ENCODE measurements at regions not wholly inside any gene's neighbourhood (a gene's known extent, or its start where the extent isn't known, plus 50 kb on each side); places are given as distances from the start of the nearest gene placed in this dataset.

- TF ChIP-seq ZFP37 (tag by site-specific recombination; IDR thresholded peaks at IDR 0.05) (no peak), ZNF19 (tag by site-specific recombination; IDR thresholded peaks at IDR 0.05; ENCODE audit: low read depth) (no peak), PRDM2 (tag by site-specific recombination; IDR thresholded peaks at IDR 0.05; ENCODE audit: borderline replicate concordance) (no peak), ZNF311 (tag by site-specific recombination; IDR thresholded peaks at IDR 0.05; ENCODE audit: borderline replicate concordance) (no peak), ZNF555 (tag by site-specific recombination; conservative IDR thresholded peaks at IDR 0.05) (no peak), ZSCAN18 (tag by site-specific recombination; IDR thresholded peaks at IDR 0.05) (no peak), MYNN (tag by site-specific recombination; IDR thresholded peaks at IDR 0.05; ENCODE audit: borderline replicate concordance) (no peak), HOXA7 (CRISPR knock-in tag; IDR thresholded peaks at IDR 0.05; ENCODE audit: borderline replicate concordance) (no peak), ZNF391 (tag by site-specific recombination; IDR thresholded peaks at IDR 0.05; ENCODE audit: borderline replicate concordance, low read depth) (no peak), ZNF514 (tag by site-specific recombination; IDR thresholded peaks at IDR 0.05) (no peak)
- no peak overlapping the region for H3K4me3 ChIP-seq (ENCODE audit: low read depth, low read length)
These were observed 84.5 kb upstream of the C1orf21 start for GRCh38 chr1:184302346-184302745.

GRCh38 chr1:184310157-184310819 lies 76.5 kb upstream of the C1orf21 start:
- Histone ChIP-seq H3K27ac (ENCODE audit: extremely low read depth, low read depth, low read length) (no peak overlapping the region), H3K4me3 (ENCODE audit: low read depth, low read length) (no peak overlapping the region), H3K4me1 (ENCODE audit: control insufficient read depth, insufficient read depth, low read length) (no peaks in the 10 kb centered on the region), H3K36me3 (ENCODE audit: control insufficient read depth in 2 of 2, insufficient read depth in 1 of 2, low read length in 2 of 2) (no peaks in the 10 kb centered on the region), H3K9me3 (ENCODE audit: control insufficient read depth, insufficient read depth, low read depth, low read length) (no peaks in the 10 kb centered on the region)
- ChIA-PET POLR2A (no interaction called here), CTCF (interaction anchor here (0.8 to 0.9 kb wide), 2 partner anchors 13 to 397 kb away, joined by 3 to 4 read pairs; no protein-coding TSS in a partner anchor)
- TF ChIP-seq ZNF174 (tag by site-specific recombination; IDR thresholded peaks at IDR 0.05): no peak

More at GRCh38 chr1:184302346-184302745, 84.5 kb upstream of the C1orf21 start:
- H3K36me3 ChIP-seq (ENCODE audit: control insufficient read depth in 2 of 2, insufficient read depth in 1 of 2, low read length in 2 of 2): no peaks in the 10 kb centered on the region
- H3K27ac ChIP-seq (ENCODE audit: extremely low read depth, low read depth, low read length): no peak overlapping the region
- H3K9me3 ChIP-seq (ENCODE audit: control insufficient read depth, insufficient read depth, low read depth, low read length): no peaks in the 10 kb centered on the region
- ChIA-PET POLR2A (no interaction called here), CTCF (no interaction called here)
- no peaks in the 10 kb centered on the region for H3K4me1 ChIP-seq (ENCODE audit: control insufficient read depth, insufficient read depth, low read length)

GRCh38 chr1:184311580-184311979 lies 75.2 kb upstream of the C1orf21 start:
- H3K36me3 ChIP-seq (ENCODE audit: control insufficient read depth in 2 of 2, insufficient read depth in 1 of 2, low read length in 2 of 2): no peaks in the 10 kb centered on the region
- POLR2A ChIA-PET: no interaction called here
- no peaks in the 10 kb centered on the region for H3K9me3 ChIP-seq (ENCODE audit: control insufficient read depth, insufficient read depth, low read depth, low read length)
- CTCF ChIA-PET: no interaction called here
- H3K4me1 ChIP-seq (ENCODE audit: control insufficient read depth, insufficient read depth, low read length): no peaks in the 10 kb centered on the region
- H3K4me3 ChIP-seq (ENCODE audit: low read depth, low read length): no peak overlapping the region
- no peak overlapping the region for H3K27ac ChIP-seq (ENCODE audit: extremely low read depth, low read depth, low read length)
- TF ChIP-seq ZNF530 (tag by site-specific recombination; IDR thresholded peaks at IDR 0.05; ENCODE audit: low read depth): no peak
- TF ChIP-seq ZNF670 (tag by site-specific recombination; IDR thresholded peaks at IDR 0.05; ENCODE audit: low read depth): no peak
- no peak for TF ChIP-seq GLI4 (tag by site-specific recombination; IDR thresholded peaks at IDR 0.05)
- TF ChIP-seq TSHZ1 (tag by site-specific recombination; IDR thresholded peaks at IDR 0.05; ENCODE audit: borderline replicate concordance): no peak
- TF ChIP-seq YY1 (tag by site-specific recombination; IDR thresholded peaks at IDR 0.05): no peak
- TF ChIP-seq TRIM28 (IDR thresholded peaks at IDR 0.05; ENCODE audit: borderline replicate concordance, low read length): no peak
- TF ChIP-seq ZNF830 (tag by site-specific recombination; IDR thresholded peaks at IDR 0.05; ENCODE audit: low read depth): no peak
- no peak for TF ChIP-seq ZNF354C (tag by site-specific recombination; IDR thresholded peaks at IDR 0.05; ENCODE audit: borderline replicate concordance, low read depth)
- no peak for TF ChIP-seq ZSCAN16 (tag by site-specific recombination; IDR thresholded peaks at IDR 0.05)
- TF ChIP-seq MEIS1 (CRISPR knock-in tag; IDR thresholded peaks at IDR 0.05; ENCODE audit: borderline replicate concordance): no peak
